ENCODE measurements at regions not wholly inside any gene's neighbourhood (a gene's known extent, or its start where the extent isn't known, plus 50 kb on each side); places are given as distances from the start of the nearest gene placed in this dataset.

- Histone ChIP-seq H2BK20ac (ENCODE audit: low read depth, low read length) (peak overlapping the region; percentile 87), H4K20me1 (ENCODE audit: insufficient read depth, low read length) (no peaks in the 10 kb centered on the region), H4K5ac (ENCODE audit: low read depth, low read length) (peak overlapping the region; percentile 69), H3K4me2 (ENCODE audit: low read depth, low read length) (peak overlapping the region; percentile 82), H3K4ac (ENCODE audit: low read depth, low read length) (peak overlapping the region; percentile 90), H3K27ac (ENCODE audit: insufficient read depth, low read length) (peak overlapping the region; percentile 96; the same call in 1 of the 2 replicates), H3K23ac (ENCODE audit: low read depth, low read length) (peak overlapping the region; percentile 73; the same call in 1 of the 2 replicates), H3K56ac (ENCODE audit: extremely low read depth, insufficient read depth, low read length) (peak overlapping the region; percentile 90), H3K14ac (replicated peaks; ENCODE audit: low read depth, low read length) (peak overlapping the region; percentile 29), H3K4me3 (ENCODE audit: insufficient read depth, low read depth, low read length) (peak overlapping the region; percentile 30; the same call in 1 of the 2 replicates), H3K9ac (ENCODE audit: low read depth, low read length) (peak overlapping the region; percentile 71; the same call in 1 of the 2 replicates), H2AFZ (replicated peaks; ENCODE audit: low read length, poor library complexity) (no peak overlapping the region), H3K9me1 (ENCODE audit: insufficient read depth, low read length) (peaks cover 12% of the 10 kb centered on the region), H2BK5ac (ENCODE audit: low read depth, low read length, poor library complexity, severe bottlenecking) (peak overlapping the region; percentile 98), H3K18ac (ENCODE audit: low read depth, low read length) (peak overlapping the region; percentile 90), H3K27me3 (ENCODE audit: control insufficient read depth, insufficient read depth, low read length) (no peaks in the 10 kb centered on the region), H4K91ac (ENCODE audit: insufficient read depth, low read depth, low read length) (peak overlapping the region; percentile 87; the same call in 1 of the 2 replicates), H2AK5ac (ENCODE audit: low read depth, low read length) (no peak overlapping the region), H2BK120ac (ENCODE audit: low read depth, low read length) (peak overlapping the region; percentile 96), H4K8ac (ENCODE audit: low read depth in 2 of 2, low read length in 2 of 2) (peak overlapping the region; percentile 59 to 80), H3K9me3 (ENCODE audit: control insufficient read depth, insufficient read depth, low read length) (no peaks in the 10 kb centered on the region), H3K36me3 (ENCODE audit: control insufficient read depth, insufficient read depth, low read length) (no peaks in the 10 kb centered on the region), H2BK15ac (ENCODE audit: low read depth, low read length) (peak overlapping the region; percentile 73; the same call in 1 of the 3 replicates), H2AK9ac (replicated peaks; ENCODE audit: low read depth, low read length, poor library complexity) (no peak overlapping the region), H3K4me1 (ENCODE audit: control insufficient read depth, insufficient read depth, low read length) (peaks cover 21% of the 10 kb centered on the region), H3K79me1 (ENCODE audit: low read depth in 1 of 2, low read length in 2 of 2) (no peaks in the 10 kb centered on the region)
- peak; percentile 71 for DNase-seq
- no TSS peak for BruUV-seq (replicated peaks)
- ATAC-seq (ENCODE audit: low read depth), result peak; percentile 55
- ChIA-PET CTCF (interaction anchor here (0.6 to 1.3 kb wide), 5 partner anchors 16 to 117 kb away, joined by 3 to 5 read pairs (median 3); no protein-coding TSS in a partner anchor), POLR2A (ENCODE audit: unreplicated experiment) (interaction anchor here (0.6 to 0.7 kb wide), 2 partner anchors 26 to 569 kb away, joined by 3 to 4 read pairs; no protein-coding TSS in a partner anchor)
- WGBS, 2 experiments (ENCODE audit: extremely low coverage in 2 of 2, insufficient read length in 1 of 2), result no CpG with 5 or more reads among the region's 3 CpGs
- TF ChIP-seq RCOR1 (IDR thresholded peaks at IDR 0.05; ENCODE audit: insufficient replicate concordance, low read length) (no peak), CTCF (conservative IDR thresholded peaks at IDR 0.05; ENCODE audit: low read depth, low read length) (peak; percentile 17; the same call in 1 of the 2 replicates), POLR2A (IDR thresholded peaks at IDR 0.05; ENCODE audit: low read depth, low read length) (no peak), FOS (IDR thresholded peaks at IDR 0.05; ENCODE audit: low read depth, low read length) (no peak), RAD21 (IDR thresholded peaks at IDR 0.05; ENCODE audit: low read length) (no peak), RFX5 (IDR thresholded peaks at IDR 0.05; ENCODE audit: low read depth, low read length) (no peak)
- intact Hi-C loops (cut with micrococcal nuclease) (loop anchor here (2.0 to 10.0 kb wide), 6 partner anchors 34 to 961 kb away; no protein-coding TSS in a partner anchor), in situ Hi-C loops (cut with MboI; ENCODE audit: low sequenced_read_pairs) (no loop called here), dilution Hi-C loops (cut with HindIII; ENCODE audit: low sequenced_read_pairs, unreplicated experiment) (no loop called here)
Measured at GRCh38 chr9:108443741-108444140, 412.0 kb downstream of the ACTL7B start.
